ENCODE measurements at regions not wholly inside any gene's neighbourhood (a gene's known extent, or its start where the extent isn't known, plus 50 kb on each side); places are given as distances from the start of the nearest gene placed in this dataset.

- TF ChIP-seq, protein P1, sequence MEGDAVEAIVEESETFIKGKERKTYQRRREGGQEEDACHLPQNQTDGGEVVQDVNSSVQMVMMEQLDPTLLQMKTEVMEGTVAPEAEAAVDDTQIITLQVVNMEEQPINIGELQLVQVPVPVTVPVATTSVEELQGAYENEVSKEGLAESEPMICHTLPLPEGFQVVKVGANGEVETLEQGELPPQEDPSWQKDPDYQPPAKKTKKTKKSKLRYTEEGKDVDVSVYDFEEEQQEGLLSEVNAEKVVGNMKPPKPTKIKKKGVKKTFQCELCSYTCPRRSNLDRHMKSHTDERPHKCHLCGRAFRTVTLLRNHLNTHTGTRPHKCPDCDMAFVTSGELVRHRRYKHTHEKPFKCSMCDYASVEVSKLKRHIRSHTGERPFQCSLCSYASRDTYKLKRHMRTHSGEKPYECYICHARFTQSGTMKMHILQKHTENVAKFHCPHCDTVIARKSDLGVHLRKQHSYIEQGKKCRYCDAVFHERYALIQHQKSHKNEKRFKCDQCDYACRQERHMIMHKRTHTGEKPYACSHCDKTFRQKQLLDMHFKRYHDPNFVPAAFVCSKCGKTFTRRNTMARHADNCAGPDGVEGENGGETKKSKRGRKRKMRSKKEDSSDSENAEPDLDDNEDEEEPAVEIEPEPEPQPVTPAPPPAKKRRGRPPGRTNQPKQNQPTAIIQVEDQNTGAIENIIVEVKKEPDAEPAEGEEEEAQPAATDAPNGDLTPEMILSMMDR (IDR thresholded peaks at IDR 0.05): no peak
- TF ChIP-seq POLR2A (IDR thresholded peaks at IDR 0.05): no peak
Observed at GRCh38 chr15:91376038-91376437, 276.0 kb downstream of the SV2B start.
